ENCODE measurements at regions not wholly inside any gene's neighbourhood (a gene's known extent, or its start where the extent isn't known, plus 50 kb on each side); places are given as distances from the start of the nearest gene placed in this dataset.
"Not testable (repeated sequence)": the region's sequence is repeated elsewhere in the genome, so short reads cannot be mapped to it uniquely, and the experiment has no call there.

DNA sequence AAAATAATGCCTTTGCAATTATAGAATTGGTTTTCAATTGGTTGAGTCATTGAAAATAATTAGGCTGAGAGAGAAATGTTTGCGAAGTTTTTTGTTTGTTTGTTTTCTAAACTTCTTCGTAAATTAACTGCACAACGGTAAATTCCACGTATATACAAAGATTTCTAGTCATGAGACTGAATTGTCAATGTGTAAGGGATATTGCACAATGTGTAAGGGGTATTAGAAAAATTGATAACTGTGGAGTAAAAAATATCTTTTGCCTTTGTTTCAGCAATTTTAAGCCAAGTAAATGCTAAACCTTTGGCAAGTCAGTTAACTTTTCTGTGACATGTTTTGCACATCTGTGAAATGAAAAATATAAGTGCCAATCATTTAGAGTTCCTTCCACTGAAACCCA lies 606.0 kb downstream of the TMEM182 start:
- no peak for DNase-seq (ENCODE audit: low read depth in 3 of 3)

- DNase-seq (ENCODE audit: low read depth in 3 of 3), result no peak
These were observed 621.7 kb downstream of the TMEM182 start for GRCh38 chr2:103383541-103383940.

GRCh38 chr2:103386872-103387271 lies 625.0 kb downstream of the TMEM182 start:
- DNase-seq (ENCODE audit: low read depth in 3 of 3), result no peak

GRCh38 chr2:103387888-103388287 lies 626.1 kb downstream of the TMEM182 start:
- DNase-seq (ENCODE audit: low read depth in 3 of 3), result no peak

DNA sequence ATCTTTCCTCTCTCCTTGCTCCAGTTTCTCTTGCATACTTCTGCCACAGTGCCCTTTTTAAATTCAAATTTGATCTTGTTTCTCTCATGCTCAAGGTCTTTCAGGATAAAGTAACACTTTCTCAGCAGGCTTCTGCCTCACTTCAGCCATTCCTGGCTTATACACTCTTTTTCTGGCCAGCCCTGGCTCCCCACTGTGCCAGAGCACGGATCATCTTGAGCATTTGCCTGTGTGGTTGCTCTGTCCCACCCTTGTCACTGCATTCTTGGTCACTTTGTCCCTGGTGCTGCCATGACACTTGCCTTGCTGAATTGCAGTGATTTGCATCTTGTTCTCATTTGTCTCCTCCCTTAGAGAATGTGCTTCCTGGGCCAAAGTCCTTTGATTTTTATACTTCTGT lies 634.3 kb downstream of the TMEM182 start:
- DNase-seq (ENCODE audit: low read depth in 3 of 3), result no peak

- DNase-seq (ENCODE audit: low read depth in 3 of 3), result no peak
These were observed 639.8 kb downstream of the TMEM182 start for GRCh38 chr2:103401621-103402020.

DNA sequence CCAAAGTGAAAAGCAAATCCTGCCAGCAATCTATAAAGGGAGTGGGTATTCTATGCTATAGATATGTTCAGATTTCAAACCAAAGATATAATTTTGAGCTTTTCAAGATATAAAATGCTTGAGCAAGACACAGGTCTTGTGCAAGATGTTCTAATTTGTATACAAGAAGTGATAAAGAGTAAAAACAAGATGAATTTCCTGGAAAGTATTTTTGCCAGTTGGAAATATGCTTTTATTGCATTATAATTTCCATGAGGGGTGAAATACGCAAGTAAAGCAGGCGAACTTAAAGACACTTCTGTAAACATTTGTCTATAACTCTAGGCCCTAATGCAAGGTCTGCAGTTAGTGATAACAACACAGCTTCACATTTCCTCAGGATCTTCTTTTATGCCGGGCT lies 640.5 kb downstream of the TMEM182 start:
- DNase-seq (ENCODE audit: low read depth in 3 of 3), result no peak

DNA sequence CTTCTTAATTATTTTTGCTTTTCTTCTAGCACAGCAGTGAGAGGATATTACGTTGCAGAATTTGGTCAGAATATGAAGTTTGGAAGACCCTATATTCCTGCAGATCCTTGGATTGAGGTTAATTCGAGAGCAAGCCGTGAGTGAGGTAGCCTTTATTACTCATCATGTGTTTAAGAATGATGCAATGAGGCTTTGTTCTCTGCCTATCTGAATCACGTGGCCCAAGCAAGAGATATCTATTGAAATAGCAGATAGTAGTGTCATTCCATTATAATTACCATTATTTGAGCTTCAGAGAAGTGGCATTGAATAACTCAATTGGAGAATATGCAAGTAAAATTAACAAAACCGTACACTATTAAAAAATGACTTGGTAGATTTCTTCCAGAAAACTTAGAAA lies 641.1 kb downstream of the TMEM182 start:
- no peak for DNase-seq (ENCODE audit: low read depth in 3 of 3)

- not testable (repeated sequence) for DNase-seq (ENCODE audit: low read depth in 3 of 3)
These were observed 641.6 kb downstream of the TMEM182 start for GRCh38 chr2:103403388-103403787.

- DNase-seq (ENCODE audit: low read depth in 3 of 3), result no peak
These were observed 648.4 kb downstream of the TMEM182 start for GRCh38 chr2:103410221-103410620.

DNA sequence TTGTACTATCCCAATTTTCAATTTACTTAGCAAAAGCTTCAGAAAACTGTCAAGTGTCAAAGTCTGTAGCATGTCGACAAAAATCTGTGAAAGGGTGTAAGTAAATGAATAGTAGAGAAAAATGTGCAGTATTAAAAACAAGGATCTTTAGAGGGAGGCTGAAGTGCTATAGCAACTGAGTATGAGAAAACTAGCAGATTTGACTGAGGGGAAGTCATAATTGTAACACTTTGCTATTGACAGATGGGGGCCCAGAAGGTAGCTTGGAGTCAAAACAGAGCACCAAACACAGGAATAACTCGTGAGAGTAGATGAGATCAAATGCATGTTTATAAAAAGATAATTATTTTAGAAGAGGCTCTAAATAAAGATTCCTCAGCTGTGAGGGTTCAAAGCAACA lies 657.7 kb downstream of the TMEM182 start:
- DNase-seq (ENCODE audit: low read depth in 3 of 3), result no peak

DNA sequence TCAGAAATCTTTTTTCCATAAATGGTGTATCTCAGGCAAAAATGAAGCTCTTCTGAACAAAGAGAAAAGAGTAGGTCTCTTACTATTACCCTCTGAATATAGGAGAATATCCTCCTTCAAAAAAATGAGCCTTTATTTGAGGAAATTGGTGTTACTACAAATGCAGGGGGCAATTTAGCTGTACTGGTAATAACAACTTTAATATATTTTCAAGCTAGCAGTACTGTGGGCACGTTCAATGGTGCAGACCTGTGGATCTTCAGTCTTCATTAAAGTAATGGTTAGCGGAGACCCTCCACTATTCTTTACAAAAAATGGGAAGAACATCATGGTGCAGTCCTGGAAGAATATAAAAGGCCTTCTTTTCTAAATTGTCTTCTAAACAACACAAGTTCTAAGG lies 661.3 kb downstream of the TMEM182 start:
- DNase-seq (ENCODE audit: low read depth in 3 of 3), result no peak

GRCh38 chr2:103427567-103427966 lies 665.7 kb downstream of the TMEM182 start:
- no peak for DNase-seq (ENCODE audit: low read depth in 3 of 3)

- no peak for DNase-seq (ENCODE audit: low read depth in 3 of 3)
These were observed 668.4 kb downstream of the TMEM182 start for GRCh38 chr2:103430191-103430590.

DNA sequence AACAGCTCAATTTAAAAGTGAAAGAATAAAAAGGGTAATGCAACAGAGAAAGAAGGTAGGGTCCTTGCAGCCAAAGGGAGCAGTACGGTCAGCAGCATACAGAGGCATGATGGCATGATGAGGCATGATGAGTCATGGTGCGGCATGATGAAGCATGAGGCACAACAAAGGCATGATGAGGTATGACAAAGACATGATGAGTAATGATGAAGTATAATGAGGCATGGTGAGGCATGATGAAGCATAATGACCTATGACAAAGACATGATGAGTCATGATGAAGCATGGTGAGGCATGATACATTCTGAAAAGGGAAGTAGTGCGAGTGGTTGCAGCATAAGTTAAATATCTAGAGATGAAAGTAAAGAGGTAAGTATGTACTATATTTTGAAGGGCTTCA lies 673.2 kb downstream of the TMEM182 start:
- peak in 1 of 3 experiments; percentile 0 for DNase-seq (ENCODE audit: low read depth in 3 of 3)

- no peak for DNase-seq (ENCODE audit: low read depth in 3 of 3)
These were observed 675.3 kb downstream of the TMEM182 start for GRCh38 chr2:103437161-103437560.

- no peak for DNase-seq (ENCODE audit: low read depth in 3 of 3)
These were observed 683.5 kb downstream of the TMEM182 start for GRCh38 chr2:103445347-103445746.

DNA sequence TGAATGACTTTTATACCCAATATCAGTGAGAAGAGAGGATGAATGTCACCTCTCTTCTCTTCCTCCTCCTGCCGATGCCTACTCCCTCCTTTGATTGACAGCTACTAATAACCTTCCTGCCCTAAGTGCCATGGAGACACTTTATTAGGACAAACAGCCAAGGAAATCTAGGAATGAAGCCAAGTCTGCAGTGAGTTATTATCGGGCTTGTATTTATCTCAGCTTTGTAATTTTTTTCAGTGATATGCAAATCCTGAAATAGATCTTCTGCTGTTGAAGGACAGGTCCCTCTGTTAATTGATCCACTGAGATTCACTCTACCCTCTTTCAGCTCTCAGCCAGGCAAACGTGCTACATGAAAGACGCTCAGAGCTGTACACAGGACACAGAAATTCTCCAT lies 686.7 kb downstream of the TMEM182 start:
- no peak for DNase-seq (ENCODE audit: low read depth in 3 of 3)

DNA sequence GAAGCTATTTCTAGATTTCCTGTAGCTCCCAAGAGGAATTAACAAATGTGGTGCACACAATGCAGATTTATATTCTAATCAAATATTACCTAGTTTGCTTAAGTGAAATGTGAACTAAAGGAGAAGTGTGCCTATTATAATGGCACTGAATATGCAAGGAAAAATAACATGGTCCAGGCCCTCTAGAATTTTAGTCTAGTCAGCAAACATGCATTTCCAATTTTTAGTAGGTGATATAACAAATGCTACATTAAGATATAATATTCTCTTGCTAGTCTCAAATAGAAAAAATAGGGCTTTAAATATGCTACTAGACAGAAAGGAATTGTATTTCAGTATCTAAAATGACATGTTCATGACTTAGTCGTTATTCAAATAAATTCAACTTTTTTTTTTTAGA lies 689.5 kb downstream of the TMEM182 start:
- DNase-seq (ENCODE audit: low read depth in 3 of 3), result no peak

DNA sequence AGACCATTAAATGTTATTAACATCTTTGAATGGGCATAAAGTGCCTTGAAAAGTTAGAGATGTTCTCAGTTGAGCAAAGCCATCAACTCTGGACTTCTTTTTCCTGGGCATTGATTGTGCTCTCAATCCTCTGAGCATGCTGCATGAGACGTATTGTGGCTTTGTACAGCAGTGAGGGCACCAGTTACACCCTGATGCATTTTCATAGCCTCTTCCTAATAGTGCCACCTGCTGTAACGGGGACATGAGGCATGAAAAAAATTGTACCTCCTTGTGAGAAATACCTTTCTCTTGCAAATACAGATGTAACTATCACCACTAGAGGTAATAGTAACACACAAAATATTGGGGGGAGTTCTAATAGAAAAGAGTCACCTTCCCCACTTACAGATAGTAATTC lies 697.5 kb downstream of the TMEM182 start:
- no peak for DNase-seq (ENCODE audit: low read depth in 3 of 3)

- DNase-seq (ENCODE audit: low read depth in 3 of 3), result no peak
These were observed 700.3 kb downstream of the TMEM182 start for GRCh38 chr2:103462101-103462500.

- no peak for DNase-seq (ENCODE audit: low read depth in 3 of 3)
These were observed 700.9 kb downstream of the TMEM182 start for GRCh38 chr2:103462712-103463111.

- DNase-seq (ENCODE audit: low read depth in 3 of 3), result no peak
These were observed 703.0 kb downstream of the TMEM182 start for GRCh38 chr2:103464831-103465230.

DNA sequence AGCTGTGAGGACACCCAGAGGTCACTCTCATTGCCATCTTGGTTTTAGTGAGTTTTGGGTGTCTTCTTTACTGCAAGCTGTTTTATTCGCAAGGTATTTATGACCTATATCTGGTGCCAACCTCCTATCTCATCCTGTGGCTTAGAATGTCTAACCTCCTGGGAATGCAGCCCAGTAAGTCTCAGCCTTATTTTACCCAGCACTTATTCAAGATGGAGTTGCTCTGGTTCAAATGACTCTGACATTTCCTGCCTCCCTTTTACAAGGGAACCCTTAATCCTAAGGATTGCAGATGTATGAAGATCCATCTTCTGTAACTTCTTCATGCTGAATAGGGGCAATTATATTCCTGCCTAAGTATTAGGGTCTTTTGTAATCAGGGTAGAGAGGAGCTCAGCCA lies 708.0 kb downstream of the TMEM182 start:
- DNase-seq (ENCODE audit: low read depth in 3 of 3), result no peak

GRCh38 chr2:103484906-103485305 lies 723.1 kb downstream of the TMEM182 start:
- DNase-seq (ENCODE audit: low read depth in 3 of 3), result no peak
